Thyroid gland (tissue), 4 donors: ENCODE measurements at regions not wholly inside any gene's neighbourhood (a gene's known extent, or its start where the extent isn't known, plus 50 kb on each side); places are given as distances from the start of the nearest gene placed in this dataset.

Experiments
- DNase-seq, 2 donors: peaks; one replicate each; pipeline ENCODE4 v3.0.0-alpha.2; 2019
- H3K27ac ChIP-seq, 3 donors: fragments of 200-600 bp; sonication (generic); 1 replicate in 2 of 3; 2 replicates in 1 of 3; pipeline ENCODE4 v1.5.1; 2016 to 2019; ENCODE audit warnings: mild to moderate bottlenecking in 1 of 3, moderate library complexity in 1 of 3
- H3K27me3 ChIP-seq: fragments of 200-600 bp; sonication (generic); one replicate; pipeline ENCODE4 v1.5.1; 2019
- H3K36me3 ChIP-seq, 2 donors: fragments of 200-600 bp; sonication (generic); one replicate each; pipeline ENCODE4 v1.5.1; 2016 to 2019
- H3K4me1 ChIP-seq, 2 donors: fragments of 200-600 bp; sonication (generic); one replicate each; pipeline ENCODE4 v1.5.1; 2017 to 2019
- H3K4me3 ChIP-seq, 3 donors: fragments of 200-600 bp; sonication (generic); replicated peaks in 1 of 3; 1 replicate in 2 of 3; 2 replicates in 1 of 3; pipeline ENCODE4 v1.5.1; 2016; ENCODE audit warnings: mild to moderate bottlenecking in 1 of 3
- H3K9me3 ChIP-seq: fragments of 200-600 bp; sonication (generic); one replicate; pipeline ENCODE4 v1.5.1; 2017
- CTCF ChIP-seq, 6 experiments: fragments of 200-600 bp in 3 of 6; fragments of 450-650 bp in 3 of 6; sonication (generic) in 3 of 6; IDR thresholded peaks; one replicate each; pipeline ENCODE4 v1.5.1; 2016 to 2019; ENCODE audit warnings: antibody characterized with exemption in 6 of 6, mild to moderate bottlenecking in 2 of 6, inconsistent platforms in 1 of 6, moderate library complexity in 1 of 6
- POLR2A ChIP-seq, 2 donors: fragments of 450-650 bp; IDR thresholded peaks; one replicate each; pipeline ENCODE4 v1.6.1; 2017; ENCODE audit warnings: antibody characterized with exemption in 2 of 2, mild to moderate bottlenecking in 2 of 2, moderate library complexity in 1 of 2
- WGBS, 2 donors: methylation state at CpG; one replicate each; pipeline ENCODE4 v1.1.5; 2017; 5-methylcytosine and 5-hydroxymethylcytosine counted together
- intact Hi-C: fragments of 100-400 bp; cut with DNase I; formaldehyde crosslinking; loops from one replicate; pipeline ENCODE4 v1.15.1; 2023

- intact Hi-C loops, result no loop called here
- Histone ChIP-seq H3K27ac (no peak overlapping the region), H3K4me3 (no peak overlapping the region), H3K4me1 (peaks cover 0 to 9% of the 10 kb centered on the region in 2 donors), H3K27me3 (no peaks in the 10 kb centered on the region), H3K36me3 (no peaks in the 10 kb centered on the region), H3K9me3 (no peaks in the 10 kb centered on the region)
- WGBS, 2 donors, result 71 to 74% methylated on average over 7 of the region's 7 CpGs
- no peak for DNase-seq
- TF ChIP-seq CTCF (IDR thresholded peaks at IDR 0.05) (no peak), POLR2A (IDR thresholded peaks at IDR 0.05) (no peak)
These were observed 151.7 kb upstream of the SMIM23 start for GRCh38 chr5:171633776-171634470.

GRCh38 chr5:171634511-171634910 lies 151.1 kb upstream of the SMIM23 start:
- intact Hi-C loops, result no loop called here
- peaks cover 0 to 9% of the 10 kb centered on the region in 2 donors for H3K4me1 ChIP-seq
- H3K36me3 ChIP-seq, result no peaks in the 10 kb centered on the region
- H3K9me3 ChIP-seq, result no peaks in the 10 kb centered on the region
- no peak for DNase-seq
- no peaks in the 10 kb centered on the region for H3K27me3 ChIP-seq
- H3K27ac ChIP-seq, result no peak overlapping the region
- no peak overlapping the region for H3K4me3 ChIP-seq
- no peak for TF ChIP-seq CTCF (IDR thresholded peaks at IDR 0.05)

GRCh38 chr5:171635028-171635427 lies 150.6 kb upstream of the SMIM23 start:
- Histone ChIP-seq H3K36me3 (no peaks in the 10 kb centered on the region), H3K9me3 (no peaks in the 10 kb centered on the region), H3K4me1 (peaks cover 0 to 4% of the 10 kb centered on the region in 2 donors), H3K27me3 (no peaks in the 10 kb centered on the region), H3K4me3 (no peak overlapping the region), H3K27ac (no peak overlapping the region)
- 88 to 91% methylated on average over 2 of the region's 2 CpGs for WGBS, 2 donors
- no peak for DNase-seq
- TF ChIP-seq POLR2A (IDR thresholded peaks at IDR 0.05) (no peak), CTCF (IDR thresholded peaks at IDR 0.05) (no peak)
- intact Hi-C loops, result no loop called here

- Histone ChIP-seq H3K36me3 (no peaks in the 10 kb centered on the region), H3K4me3 (no peak overlapping the region), H3K4me1 (no peaks in the 10 kb centered on the region), H3K9me3 (no peaks in the 10 kb centered on the region), H3K27me3 (no peaks in the 10 kb centered on the region), H3K27ac (no peak overlapping the region)
- intact Hi-C loops, result no loop called here
- 84 to 87% methylated on average over 8 of the region's 8 CpGs for WGBS, 2 donors
- no peak for DNase-seq
- TF ChIP-seq CTCF (IDR thresholded peaks at IDR 0.05) (no peak), POLR2A (IDR thresholded peaks at IDR 0.05) (no peak)
These were observed 149.9 kb upstream of the SMIM23 start for GRCh38 chr5:171635561-171636245.

- H3K27ac ChIP-seq, result no peak overlapping the region
- no peak for DNase-seq
- H3K4me1 ChIP-seq, result no peaks in the 10 kb centered on the region
- TF ChIP-seq CTCF (IDR thresholded peaks at IDR 0.05), result no peak
- TF ChIP-seq POLR2A (IDR thresholded peaks at IDR 0.05), result no peak
- intact Hi-C loops, result no loop called here
- no peaks in the 10 kb centered on the region for H3K27me3 ChIP-seq
- H3K9me3 ChIP-seq, result no peaks in the 10 kb centered on the region
- no peak overlapping the region for H3K4me3 ChIP-seq
- H3K36me3 ChIP-seq, result no peaks in the 10 kb centered on the region
- WGBS, 2 donors, result 91 to 96% methylated on average over 1 of the region's 1 CpG
These were observed 147.8 kb upstream of the SMIM23 start for GRCh38 chr5:171637811-171638210.
